Left lobe of liver (tissue), 2 donors: ENCODE measurements at regions not wholly inside any gene's neighbourhood (a gene's known extent, or its start where the extent isn't known, plus 50 kb on each side); places are given as distances from the start of the nearest gene placed in this dataset.

Experiments
- ATAC-seq: fragments of 200-7000 bp; cut with Tn5 transposase; one replicate; pipeline ENCODE4 v1.9.1; 2020; ENCODE audit warnings: mild to moderate bottlenecking, moderate library complexity
- DNase-seq: peaks from one replicate; pipeline ENCODE4 v3.0.0-alpha.2; 2020; ENCODE audit warnings: low spot score
- donor health status: DM: no; HTN: no; CAD: no; lungs with moderate emphysema.
- donor health status: DM: no; HTN: yes; CAD: no.

GRCh38 chr6:108777536-108777935, 70.7 kb upstream of the ARMC2 start:
- DNase-seq, result no peak
- no peak for ATAC-seq

GRCh38 chr6:108778421-108779186, 69.6 kb upstream of the ARMC2 start:
- ATAC-seq (no peak), DNase-seq (no peak)

- DNase-seq (no peak), ATAC-seq (no peak)
These were observed 68.5 kb upstream of the ARMC2 start for GRCh38 chr6:108779536-108780275.

GRCh38 chr6:108780784-108781183, 67.4 kb upstream of the ARMC2 start:
- ATAC-seq (no peak), DNase-seq (no peak)

GRCh38 chr6:108781419-108782100, 66.7 kb upstream of the ARMC2 start:
- peak; percentile 58 for ATAC-seq

GRCh38 chr6:108782179-108783041, 65.8 kb upstream of the ARMC2 start:
- ATAC-seq, result peak; percentile 96
- DNase-seq, result peak; percentile 86

More at GRCh38 chr6:108781419-108782100, 66.7 kb upstream of the ARMC2 start:
- DNase-seq, result no peak

- DNase-seq, result no peak
- no peak for ATAC-seq
These were observed 62.6 kb upstream of the ARMC2 start for GRCh38 chr6:108785653-108786052.

GRCh38 chr6:108788416-108788815, 59.8 kb upstream of the ARMC2 start:
- DNase-seq (no peak), ATAC-seq (no peak)

- no peak for ATAC-seq
- DNase-seq, result no peak
These were observed 58.7 kb upstream of the ARMC2 start for GRCh38 chr6:108789475-108789874.

- ATAC-seq, result no peak
- no peak for DNase-seq
These were observed 56.5 kb upstream of the ARMC2 start for GRCh38 chr6:108791700-108792099.

- ATAC-seq, result peak; percentile 67
- DNase-seq, result no peak
These were observed 54.5 kb upstream of the ARMC2 start for GRCh38 chr6:108793516-108794251.

- peak; percentile 74 for ATAC-seq
- peak; percentile 62 for DNase-seq
These were observed 53.1 kb upstream of the ARMC2 start for GRCh38 chr6:108795122-108795521.

GRCh38 chr6:108795814-108796213, 52.4 kb upstream of the ARMC2 start:
- DNase-seq (no peak), ATAC-seq (no peak)

GRCh38 chr6:108796875-108797274, 51.3 kb upstream of the ARMC2 start:
- ATAC-seq, result peak; percentile 58
- peak; percentile 80 for DNase-seq

- ATAC-seq (peak; percentile 64), DNase-seq (peak; percentile 62)
These were observed 50.1 kb upstream of the ARMC2 start for GRCh38 chr6:108797951-108798669.
